ENCODE measurements at regions not wholly inside any gene's neighbourhood (a gene's known extent, or its start where the extent isn't known, plus 50 kb on each side); places are given as distances from the start of the nearest gene placed in this dataset.
"Not testable (repeated sequence)": the region's sequence is repeated elsewhere in the genome, so short reads cannot be mapped to it uniquely, and the experiment has no call there.

DNA sequence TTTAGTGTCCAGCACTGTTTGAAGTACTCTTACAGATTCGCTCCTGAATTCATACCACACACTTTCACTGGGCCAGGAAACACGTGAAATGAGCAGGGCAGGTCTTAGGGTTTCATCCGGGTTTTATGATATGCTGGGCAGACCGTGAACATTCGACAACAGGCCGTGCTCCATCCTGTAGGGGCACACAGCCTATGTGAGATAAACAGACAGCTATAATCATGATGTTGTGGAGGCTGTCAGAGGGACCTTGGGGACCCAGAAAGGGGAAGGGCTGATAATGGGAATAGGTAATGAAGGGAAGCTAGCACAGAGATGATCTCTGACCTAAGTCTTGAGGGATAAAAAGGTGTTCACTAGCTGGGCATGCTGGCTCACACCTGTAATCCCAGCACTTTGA lies 110.4 kb downstream of the RIN2 start:
- TF ChIP-seq, protein P1, sequence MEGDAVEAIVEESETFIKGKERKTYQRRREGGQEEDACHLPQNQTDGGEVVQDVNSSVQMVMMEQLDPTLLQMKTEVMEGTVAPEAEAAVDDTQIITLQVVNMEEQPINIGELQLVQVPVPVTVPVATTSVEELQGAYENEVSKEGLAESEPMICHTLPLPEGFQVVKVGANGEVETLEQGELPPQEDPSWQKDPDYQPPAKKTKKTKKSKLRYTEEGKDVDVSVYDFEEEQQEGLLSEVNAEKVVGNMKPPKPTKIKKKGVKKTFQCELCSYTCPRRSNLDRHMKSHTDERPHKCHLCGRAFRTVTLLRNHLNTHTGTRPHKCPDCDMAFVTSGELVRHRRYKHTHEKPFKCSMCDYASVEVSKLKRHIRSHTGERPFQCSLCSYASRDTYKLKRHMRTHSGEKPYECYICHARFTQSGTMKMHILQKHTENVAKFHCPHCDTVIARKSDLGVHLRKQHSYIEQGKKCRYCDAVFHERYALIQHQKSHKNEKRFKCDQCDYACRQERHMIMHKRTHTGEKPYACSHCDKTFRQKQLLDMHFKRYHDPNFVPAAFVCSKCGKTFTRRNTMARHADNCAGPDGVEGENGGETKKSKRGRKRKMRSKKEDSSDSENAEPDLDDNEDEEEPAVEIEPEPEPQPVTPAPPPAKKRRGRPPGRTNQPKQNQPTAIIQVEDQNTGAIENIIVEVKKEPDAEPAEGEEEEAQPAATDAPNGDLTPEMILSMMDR (IDR thresholded peaks at IDR 0.05; ENCODE audit: extremely low read depth, insufficient read depth, missing control alignments), result no peak
- in situ Hi-C loops (cut with MboI; ENCODE audit: low pct_unique_long_range_greater_than_20kb, low sequenced_read_pairs, unreplicated experiment), result no loop called here
- no peak for DNase-seq (ENCODE audit: low spot score)

DNA sequence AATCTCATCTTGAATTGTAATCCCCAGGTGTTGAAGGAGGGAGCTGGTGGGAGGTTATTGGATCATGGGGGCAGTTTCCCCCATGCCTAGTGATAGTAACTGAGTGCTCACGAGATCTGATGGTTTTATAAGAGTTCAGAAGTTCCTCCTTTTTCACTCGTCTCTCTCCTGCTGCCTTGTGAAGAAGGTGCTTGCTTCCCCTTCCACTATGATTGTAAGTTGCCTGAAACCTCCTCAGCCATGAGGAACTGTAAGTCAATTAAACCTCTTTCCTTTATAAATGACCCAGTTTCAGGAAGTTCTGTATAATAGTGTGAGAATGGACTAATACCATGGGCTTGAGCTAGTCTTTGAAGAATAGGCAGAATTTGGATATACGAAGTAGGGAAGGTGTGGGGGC lies 113.9 kb downstream of the RIN2 start:
- in situ Hi-C loops (cut with MboI; ENCODE audit: low pct_unique_long_range_greater_than_20kb, low sequenced_read_pairs, unreplicated experiment), result no loop called here
- TF ChIP-seq, protein P1 (IDR thresholded peaks at IDR 0.05; ENCODE audit: extremely low read depth, insufficient read depth, missing control alignments), result no peak
- DNase-seq (ENCODE audit: low spot score), result no peak

DNA sequence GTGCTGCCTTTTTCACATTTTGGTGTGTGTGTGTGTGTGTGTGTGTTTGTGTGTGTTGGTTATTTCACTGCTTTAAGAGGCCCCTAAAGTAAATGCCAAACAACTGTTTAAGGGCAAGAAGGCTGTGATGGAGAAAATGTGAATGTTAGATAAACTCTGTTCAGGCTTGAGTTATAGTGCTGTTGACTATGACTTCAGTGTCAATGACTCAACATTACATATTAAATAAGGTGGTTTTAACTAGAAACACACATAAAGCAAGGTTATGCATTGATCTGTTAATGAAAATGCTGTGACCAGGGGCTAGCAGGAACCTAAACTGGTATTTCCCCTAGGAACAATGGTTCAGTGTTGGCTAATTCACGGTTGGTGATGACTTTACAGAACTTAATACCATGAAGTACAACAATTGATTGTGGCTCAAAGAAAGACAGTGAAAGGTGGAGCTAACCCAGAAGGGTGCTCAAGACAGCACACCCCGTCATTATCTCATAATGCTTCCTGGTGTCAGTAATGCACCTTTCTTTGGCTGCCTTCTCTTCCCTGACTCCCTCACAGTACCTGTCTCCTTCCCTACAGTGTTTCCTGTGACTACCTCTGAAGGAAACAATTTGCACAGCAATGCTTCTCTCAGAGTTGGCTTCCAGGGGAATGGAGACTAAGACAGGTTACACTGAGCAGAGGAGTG lies 116.1 kb downstream of the RIN2 start:
- in situ Hi-C loops (cut with MboI; ENCODE audit: low pct_unique_long_range_greater_than_20kb, low sequenced_read_pairs, unreplicated experiment), result no loop called here
- TF ChIP-seq, protein P1 (IDR thresholded peaks at IDR 0.05; ENCODE audit: extremely low read depth, insufficient read depth, missing control alignments), result no peak
- no peak for DNase-seq (ENCODE audit: low spot score)

DNA sequence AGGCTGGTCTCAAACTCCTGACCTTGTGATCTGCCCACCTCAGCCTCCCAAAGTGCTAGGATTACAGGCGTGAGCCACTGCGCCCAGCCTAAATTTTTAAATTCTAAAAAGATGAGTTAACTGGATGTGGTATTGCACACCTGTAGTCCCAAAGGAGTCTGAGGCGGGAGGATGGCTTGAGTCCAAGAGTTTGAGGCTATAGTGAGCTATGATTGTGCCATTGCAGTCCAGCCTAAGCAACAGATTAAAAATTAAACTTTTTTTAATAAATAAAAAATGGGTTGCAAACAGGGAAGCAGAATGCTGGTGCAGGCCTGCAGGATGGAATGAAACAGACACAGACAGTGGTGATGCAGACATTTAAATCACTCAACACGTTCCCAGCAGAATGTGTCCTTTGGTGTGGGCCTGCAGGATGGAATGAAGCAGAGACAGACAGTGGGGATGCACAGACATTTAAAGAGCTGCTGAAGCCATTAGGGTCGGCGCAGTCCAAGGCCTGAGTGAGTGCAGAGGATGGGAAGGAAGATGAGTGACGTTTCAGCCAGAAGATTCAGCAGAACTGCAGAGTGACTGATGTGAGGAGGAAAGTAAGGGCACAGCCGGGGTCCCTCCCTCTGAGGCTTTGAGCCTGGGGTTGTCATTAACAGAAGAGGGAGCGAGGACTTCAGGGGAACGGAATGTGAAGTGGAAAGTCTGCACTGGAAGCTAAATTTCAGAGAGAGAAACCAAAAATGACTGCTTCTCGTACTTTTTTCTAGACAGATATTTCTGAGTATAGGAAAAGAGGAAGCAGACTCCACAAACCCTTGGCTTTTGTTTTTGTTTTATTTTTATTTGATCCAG lies 117.5 kb downstream of the RIN2 start:
- DNase-seq (ENCODE audit: low spot score), result no peak
- TF ChIP-seq, protein P1 (IDR thresholded peaks at IDR 0.05; ENCODE audit: extremely low read depth, insufficient read depth, missing control alignments), result no peak
- in situ Hi-C loops (cut with MboI; ENCODE audit: low pct_unique_long_range_greater_than_20kb, low sequenced_read_pairs, unreplicated experiment), result no loop called here

DNA sequence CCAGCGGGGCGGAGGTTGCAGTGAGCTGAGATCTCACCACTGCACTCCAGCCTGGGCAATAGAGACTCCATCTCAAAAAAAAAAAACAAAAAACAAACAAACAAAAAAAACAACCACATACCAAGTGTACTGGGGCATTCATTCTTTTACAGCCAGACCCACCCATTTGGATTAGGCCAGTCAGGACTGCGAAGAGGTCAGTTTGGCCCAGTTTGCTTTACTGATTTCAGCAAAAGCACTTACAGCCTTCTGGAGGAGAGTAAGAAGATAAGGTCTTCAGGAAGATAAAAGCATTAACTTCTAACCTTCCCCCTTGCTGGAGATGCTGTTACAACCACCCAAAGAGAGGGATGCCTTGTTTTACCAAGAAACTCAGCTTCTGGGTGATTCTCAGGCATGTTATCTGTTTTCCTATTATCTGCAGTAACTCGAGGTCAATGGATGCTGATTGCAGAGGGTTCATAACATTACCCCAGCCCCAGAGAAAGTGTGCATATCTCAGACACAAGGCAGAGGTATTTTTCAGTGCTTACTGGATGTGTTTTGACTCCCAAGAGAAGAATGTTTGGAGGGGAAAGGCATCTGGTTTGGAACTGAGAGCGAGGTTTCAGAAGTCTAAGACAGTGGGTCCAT lies 118.9 kb downstream of the RIN2 start:
- in situ Hi-C loops (cut with MboI; ENCODE audit: low pct_unique_long_range_greater_than_20kb, low sequenced_read_pairs, unreplicated experiment), result no loop called here
- TF ChIP-seq, protein P1 (IDR thresholded peaks at IDR 0.05; ENCODE audit: extremely low read depth, insufficient read depth, missing control alignments), result no peak
- DNase-seq (ENCODE audit: low spot score), result no peak

DNA sequence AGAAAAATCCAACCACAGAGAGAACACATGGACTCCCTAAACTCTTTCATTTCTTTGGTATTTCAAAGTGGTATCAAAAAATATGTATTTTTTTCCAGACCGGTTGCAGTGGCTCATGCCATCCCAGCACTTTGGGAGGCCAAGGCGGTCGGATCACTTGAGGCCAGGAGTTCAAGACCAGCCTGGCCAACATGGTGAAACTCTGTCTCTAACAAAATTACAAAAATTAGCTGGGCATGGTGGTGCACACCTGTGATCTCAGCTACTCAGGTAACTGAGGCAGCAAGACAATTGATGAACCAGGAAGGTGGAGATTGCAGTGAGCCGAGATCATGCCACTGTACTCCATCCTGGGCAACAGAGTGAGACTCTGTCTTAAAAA lies 121.8 kb downstream of the RIN2 start:
- in situ Hi-C loops (cut with MboI; ENCODE audit: low pct_unique_long_range_greater_than_20kb, low sequenced_read_pairs, unreplicated experiment); DNase-seq (ENCODE audit: low spot score): not testable (repeated sequence)

Data from GM13977 (cell line).